IPS-18a (cell line): ENCODE measurements at regions not wholly inside any gene's neighbourhood (a gene's known extent, or its start where the extent isn't known, plus 50 kb on each side); places are given as distances from the start of the nearest gene placed in this dataset.
"Not testable (repeated sequence)": the region's sequence is repeated elsewhere in the genome, so short reads cannot be mapped to it uniquely, and the experiment has no call there.

Source experiments
- H3K27ac ChIP-seq: one replicate; pipeline ENCODE4 v1.5.1; 2013; ENCODE audit warnings: low read length
- H3K27me3 ChIP-seq: one replicate; pipeline ENCODE4 v1.6.1; 2013; ENCODE audit warnings: mild to moderate bottlenecking, low read length; ENCODE audit not compliant: control insufficient read depth, insufficient read depth
- H3K36me3 ChIP-seq: one replicate; pipeline ENCODE4 v1.6.1; 2013; ENCODE audit warnings: low read depth, low read length; ENCODE audit not compliant: control insufficient read depth
- H3K4me1 ChIP-seq: one replicate; pipeline ENCODE4 v1.6.1; 2013; ENCODE audit warnings: low read depth, low read length; ENCODE audit not compliant: control insufficient read depth
- H3K4me3 ChIP-seq: one replicate; pipeline ENCODE4 v1.5.1; 2013; ENCODE audit warnings: low read length
- H3K9ac ChIP-seq: one replicate; pipeline ENCODE4 v1.6.1; 2013; ENCODE audit warnings: mild to moderate bottlenecking, low read length, moderate library complexity
- H3K9me3 ChIP-seq: one replicate; pipeline ENCODE4 v1.6.1; 2013; ENCODE audit warnings: low read depth, low read length; ENCODE audit not compliant: control insufficient read depth

- Histone ChIP-seq H3K9me3 (no peaks in the 10 kb centered on the region), H3K4me1 (no peaks in the 10 kb centered on the region)
Measured at GRCh38 chr6:164086076-164086887, 671.8 kb downstream of the QKI start.

GRCh38 chr6:164085091-164086075, 670.9 kb downstream of the QKI start:
- Histone ChIP-seq H3K27me3 (no peaks in the 10 kb centered on the region), H3K27ac (no peak overlapping the region), H3K4me1 (no peaks in the 10 kb centered on the region), H3K9me3 (no peaks in the 10 kb centered on the region), H3K4me3 (no peak overlapping the region), H3K36me3 (no peaks in the 10 kb centered on the region), H3K9ac (no peak overlapping the region)

More at GRCh38 chr6:164086076-164086887, 671.8 kb downstream of the QKI start:
- Histone ChIP-seq H3K27ac (no peak overlapping the region), H3K9ac (no peak overlapping the region), H3K4me3 (no peak overlapping the region), H3K36me3 (no peaks in the 10 kb centered on the region), H3K27me3 (no peaks in the 10 kb centered on the region)

DNA sequence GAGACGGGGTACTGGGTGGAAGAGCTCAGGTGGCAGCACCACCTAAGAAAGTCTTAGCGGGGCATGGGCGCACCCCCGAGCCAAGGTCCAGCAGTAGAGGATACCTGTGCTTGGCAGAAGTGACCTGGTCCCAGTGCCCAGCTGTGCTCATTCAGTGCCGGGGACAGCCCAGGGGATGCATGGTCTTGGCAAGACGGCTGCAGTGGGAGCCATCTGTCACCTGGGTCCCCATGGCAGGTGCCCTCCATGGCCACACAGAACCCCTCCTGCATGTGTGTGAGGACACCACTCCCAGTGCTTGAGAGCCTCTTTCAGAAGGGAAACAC, 664.7 kb downstream of the QKI start:
- no peak overlapping the region for H3K9ac ChIP-seq
- no peaks in the 10 kb centered on the region for H3K27me3 ChIP-seq
- H3K4me1 ChIP-seq, result peaks cover 4% of the 10 kb centered on the region
- H3K4me3 ChIP-seq, result no peak overlapping the region
- no peak overlapping the region for H3K27ac ChIP-seq
- H3K9me3 ChIP-seq, result no peaks in the 10 kb centered on the region
- H3K36me3 ChIP-seq, result no peaks in the 10 kb centered on the region

- H3K27me3 ChIP-seq, result no peaks in the 10 kb centered on the region
- peaks cover 4% of the 10 kb centered on the region for H3K4me1 ChIP-seq
- H3K9me3 ChIP-seq, result no peaks in the 10 kb centered on the region
- H3K27ac ChIP-seq, result no peak overlapping the region
- H3K36me3 ChIP-seq, result no peaks in the 10 kb centered on the region
- no peak overlapping the region for H3K9ac ChIP-seq
- no peak overlapping the region for H3K4me3 ChIP-seq
Measured at GRCh38 chr6:164078532-164079274, 664.2 kb downstream of the QKI start.

DNA sequence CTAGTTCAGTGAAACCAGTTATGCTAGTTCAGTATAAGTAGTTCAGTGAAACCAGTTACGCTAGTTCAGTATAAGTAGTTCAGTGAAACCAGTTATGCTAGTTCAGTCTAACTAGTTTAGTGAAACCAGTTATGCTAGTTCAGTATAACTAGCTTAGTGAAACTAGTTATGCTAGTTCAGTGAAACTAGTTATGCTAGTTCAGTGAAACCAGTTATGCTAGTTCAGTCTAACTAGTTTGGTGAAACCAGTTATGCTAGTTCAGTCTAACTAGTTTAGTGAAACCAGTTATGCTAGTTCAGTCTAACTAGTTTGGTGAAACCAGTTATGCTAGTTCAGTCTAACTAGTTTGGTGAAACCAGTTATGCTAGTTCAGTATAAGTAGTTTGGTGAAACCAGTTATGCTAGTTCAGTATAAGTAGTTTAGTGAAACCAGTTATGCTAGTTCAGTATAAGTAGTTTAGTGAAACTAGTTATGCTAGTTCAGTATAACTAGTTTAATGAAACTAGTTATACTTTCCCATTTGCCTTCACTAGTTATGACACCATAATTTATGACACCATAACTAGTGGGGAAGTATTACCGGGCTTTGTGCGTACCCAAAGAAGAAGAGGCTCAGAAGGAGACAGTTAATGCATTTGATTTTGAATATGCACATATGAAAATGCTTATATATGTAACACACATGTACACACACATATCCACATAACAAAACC, 662.5 kb downstream of the QKI start:
- H3K9me3 ChIP-seq, H3K9ac ChIP-seq, H3K36me3 ChIP-seq, H3K4me3 ChIP-seq, H3K27ac ChIP-seq, H3K27me3 ChIP-seq, H3K4me1 ChIP-seq: not testable (repeated sequence)

DNA sequence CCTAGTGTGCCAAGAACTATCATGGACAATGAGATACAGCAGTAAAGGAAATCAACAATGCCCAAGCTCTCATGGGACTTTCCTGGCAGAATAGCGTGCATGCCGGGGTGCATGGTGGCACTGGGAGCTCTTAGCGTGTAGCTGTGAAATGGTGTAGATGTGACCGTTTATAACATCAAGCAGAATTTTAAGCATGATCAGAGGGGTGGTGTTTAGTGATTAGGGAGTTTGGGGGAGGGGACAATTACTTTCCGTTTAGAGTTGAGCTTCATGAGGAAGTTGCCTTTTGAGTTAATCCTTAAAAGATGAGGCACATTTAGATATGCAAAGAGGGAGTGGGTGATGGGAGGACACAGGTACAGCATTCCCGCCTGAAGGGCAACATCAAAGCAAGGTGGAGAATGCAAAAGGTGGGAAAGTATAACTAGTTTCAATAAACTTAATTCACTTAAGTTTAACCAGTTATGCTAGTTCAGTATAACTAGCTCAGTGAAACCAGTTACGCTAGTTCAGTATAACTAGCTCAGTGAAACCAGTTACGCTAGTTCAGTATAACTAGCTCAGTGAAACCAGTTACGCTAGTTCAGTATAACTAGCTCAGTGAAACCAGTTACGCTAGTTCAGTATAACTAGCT, 661.6 kb downstream of the QKI start:
- H3K27ac ChIP-seq, result no peak overlapping the region
- H3K4me3 ChIP-seq, result no peak overlapping the region
- no peaks in the 10 kb centered on the region for H3K9me3 ChIP-seq
- H3K27me3 ChIP-seq, result no peaks in the 10 kb centered on the region
- peaks cover 4% of the 10 kb centered on the region for H3K4me1 ChIP-seq
- no peaks in the 10 kb centered on the region for H3K36me3 ChIP-seq
- no peak overlapping the region for H3K9ac ChIP-seq

DNA sequence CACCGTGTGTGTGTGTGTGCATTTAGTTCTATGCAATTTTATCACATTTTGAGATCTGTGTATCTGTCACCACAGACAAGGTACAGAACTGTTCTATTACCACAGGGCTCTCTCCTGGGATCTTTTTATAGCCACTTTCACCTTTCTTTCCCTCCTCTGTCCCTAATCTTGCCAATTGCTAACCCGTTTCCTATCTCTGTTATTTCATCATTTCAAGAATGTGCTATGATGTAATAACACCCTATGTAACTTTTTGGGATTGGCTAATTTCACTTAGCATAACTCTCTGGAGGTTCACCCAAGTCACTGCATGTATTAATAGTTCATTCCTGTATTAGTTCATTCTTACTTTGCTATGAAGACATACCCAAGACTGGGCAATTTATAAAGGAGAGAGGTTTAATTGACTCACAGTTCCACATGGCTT, 657.7 kb downstream of the QKI start:
- H3K9me3 ChIP-seq, result no peaks in the 10 kb centered on the region
- H3K27me3 ChIP-seq, result no peaks in the 10 kb centered on the region
- no peak overlapping the region for H3K9ac ChIP-seq
- H3K36me3 ChIP-seq, result no peaks in the 10 kb centered on the region
- no peak overlapping the region for H3K27ac ChIP-seq
- H3K4me3 ChIP-seq, result no peak overlapping the region
- H3K4me1 ChIP-seq, result peaks cover 4% of the 10 kb centered on the region

DNA sequence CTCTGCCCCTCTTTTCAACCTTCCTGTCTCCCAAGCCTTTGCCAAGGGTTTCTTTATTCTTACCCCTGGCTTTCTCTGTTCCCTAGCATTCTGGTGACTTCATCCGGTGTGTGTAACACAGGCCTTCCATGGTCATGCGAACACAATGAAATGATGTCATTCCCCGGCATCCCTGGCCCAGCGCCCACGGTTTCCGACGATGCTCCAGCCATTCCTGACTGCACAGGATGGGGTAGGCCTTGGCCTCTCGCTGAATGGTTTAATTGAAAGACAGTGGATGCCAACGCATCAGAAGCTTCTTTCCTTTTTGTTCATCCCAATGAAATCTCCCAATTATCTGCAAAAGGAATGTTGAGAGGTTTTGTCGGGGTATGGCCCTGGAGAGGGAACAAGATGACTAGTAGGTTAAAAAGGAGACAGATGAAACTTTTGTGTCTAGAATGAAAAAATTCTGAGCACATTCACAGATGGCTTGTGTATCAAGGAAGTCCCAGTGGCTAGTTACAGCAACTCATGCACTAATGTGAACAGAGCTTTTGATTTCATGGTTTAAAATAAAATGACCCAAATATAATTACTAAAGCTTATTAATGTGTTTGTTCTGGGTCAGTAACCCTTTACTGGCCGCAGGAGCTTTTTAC, 655.0 kb downstream of the QKI start:
- H3K9me3 ChIP-seq, result no peaks in the 10 kb centered on the region
- H3K27ac ChIP-seq, result no peak overlapping the region
- no peak overlapping the region for H3K9ac ChIP-seq
- H3K4me3 ChIP-seq, result no peak overlapping the region
- H3K36me3 ChIP-seq, result no peaks in the 10 kb centered on the region
- no peaks in the 10 kb centered on the region for H3K4me1 ChIP-seq
- no peaks in the 10 kb centered on the region for H3K27me3 ChIP-seq

DNA sequence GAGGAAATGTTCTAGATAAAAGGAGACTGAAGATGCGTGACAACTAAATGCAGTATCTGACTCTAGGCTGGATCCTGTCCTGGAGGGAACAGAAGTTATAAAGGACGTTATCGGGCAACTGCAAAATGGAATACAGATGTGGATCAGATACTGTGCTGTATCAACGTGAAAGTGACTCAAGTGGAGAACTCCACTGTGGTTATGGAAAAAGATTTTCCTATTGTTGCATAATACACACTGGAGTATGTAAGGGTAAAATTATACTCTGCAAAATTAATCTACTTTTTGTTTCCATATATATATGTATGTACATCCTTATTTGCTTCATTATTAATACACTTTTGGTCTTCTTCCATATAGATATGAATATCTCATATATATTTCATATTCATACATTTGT, 654.0 kb downstream of the QKI start:
- Histone ChIP-seq H3K4me3 (no peak overlapping the region), H3K27me3 (no peaks in the 10 kb centered on the region), H3K9me3 (no peaks in the 10 kb centered on the region), H3K4me1 (no peaks in the 10 kb centered on the region), H3K27ac (no peak overlapping the region), H3K9ac (no peak overlapping the region), H3K36me3 (no peaks in the 10 kb centered on the region)

DNA sequence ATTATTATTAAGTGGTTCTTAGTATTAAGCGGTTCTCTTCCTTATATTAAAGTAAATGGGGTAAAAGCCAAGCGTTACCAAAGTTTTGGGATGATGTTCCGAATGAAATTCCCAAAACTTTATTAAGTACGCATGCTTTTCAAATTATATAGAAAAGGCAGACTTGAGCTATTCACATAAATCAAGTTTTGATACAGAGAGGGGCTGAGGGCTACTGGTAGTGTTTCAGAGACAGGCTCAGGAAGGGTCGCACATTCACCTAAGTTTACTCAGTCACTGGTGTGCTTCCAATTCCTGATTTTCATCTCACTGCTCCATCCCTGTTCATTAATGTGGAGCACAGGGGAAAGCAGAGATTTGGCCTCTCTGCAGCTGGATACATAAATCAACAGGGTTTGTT, 652.2 kb downstream of the QKI start:
- Histone ChIP-seq H3K27me3 (no peaks in the 10 kb centered on the region), H3K4me1 (no peaks in the 10 kb centered on the region), H3K36me3 (no peaks in the 10 kb centered on the region), H3K27ac (no peak overlapping the region), H3K9me3 (no peaks in the 10 kb centered on the region), H3K4me3 (no peak overlapping the region), H3K9ac (no peak overlapping the region)
